ENCODE measurements at regions not wholly inside any gene's neighbourhood (a gene's known extent, or its start where the extent isn't known, plus 50 kb on each side); places are given as distances from the start of the nearest gene placed in this dataset.

- TF ChIP-seq CTCF (IDR thresholded peaks at IDR 0.05; ENCODE audit: poor library complexity, severe bottlenecking) (no peak), TAF1 (IDR thresholded peaks at IDR 0.05; ENCODE audit: low read depth) (no peak)
These were observed 516.2 kb downstream of the SLC16A7 start for GRCh38 chr12:60112063-60112462.

Data from neural cell (in vitro differentiated cells).